ENCODE measurements at regions not wholly inside any gene's neighbourhood (a gene's known extent, or its start where the extent isn't known, plus 50 kb on each side); places are given as distances from the start of the nearest gene placed in this dataset.

DNA sequence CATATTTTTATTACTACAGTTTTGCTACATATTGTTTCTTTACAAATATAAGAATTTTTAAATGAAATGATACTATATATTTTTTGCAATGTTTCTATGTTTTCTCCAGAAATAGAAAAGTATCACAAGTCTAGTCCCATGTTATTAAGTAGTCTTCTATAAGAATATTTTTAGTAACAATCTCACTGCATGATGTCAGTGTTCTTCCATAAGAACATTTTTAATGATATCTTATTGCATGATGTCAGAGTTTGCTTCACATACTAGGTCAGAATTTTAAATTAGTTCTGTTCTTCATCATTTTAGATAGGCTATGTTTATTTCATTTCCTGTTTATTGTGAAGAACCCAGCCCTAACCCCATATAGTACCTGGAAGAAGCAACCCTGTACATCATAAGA is 265.3 kb upstream of the IL12A start:
- Histone ChIP-seq H3K27me3 (ENCODE audit: control insufficient read depth in 2 of 2, insufficient read depth in 1 of 2, low read length in 1 of 2) (no peaks in the 10 kb centered on the region), H3K27ac (ENCODE audit: low read depth in 1 of 2, low read length in 1 of 2) (no peak overlapping the region), H3K9me3 (ENCODE audit: control insufficient read depth in 2 of 2, insufficient read depth in 1 of 2, low read length in 1 of 2) (no peaks in the 10 kb centered on the region), H3K4me3 (ENCODE audit: low read length in 2 of 2) (no peak overlapping the region), H3K4me1 (ENCODE audit: control insufficient read depth in 2 of 2, insufficient read depth in 2 of 2, low read length in 2 of 2) (no peaks in the 10 kb centered on the region), H3K36me3 (ENCODE audit: control insufficient read depth in 2 of 2, insufficient read depth in 2 of 2, low read length in 1 of 2) (no peaks in the 10 kb centered on the region)
- no peak for DNase-seq (ENCODE audit: low read depth in 6 of 9, low spot score in 9 of 9)

DNA sequence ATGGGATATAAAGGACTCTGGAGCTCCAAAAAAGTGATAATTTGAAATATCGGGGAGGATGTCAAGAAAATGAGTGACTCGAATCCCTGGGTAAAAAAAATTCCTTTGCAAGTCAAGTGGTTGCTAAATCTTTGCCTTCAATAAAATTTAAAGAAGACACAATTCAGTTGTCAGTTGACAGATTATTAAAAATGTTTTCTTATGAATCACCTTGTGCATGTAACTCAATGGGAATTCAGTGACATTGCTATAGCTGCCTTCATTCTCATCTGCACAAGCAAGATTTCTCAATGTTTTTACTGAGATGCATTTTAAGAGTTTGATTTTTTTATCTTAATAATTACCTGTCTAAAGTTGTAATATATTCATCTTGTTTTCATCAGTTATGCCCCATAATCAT is 264.0 kb upstream of the IL12A start:
- Histone ChIP-seq H3K4me3 (ENCODE audit: low read length in 2 of 2) (no peak overlapping the region), H3K27ac (ENCODE audit: low read depth in 1 of 2, low read length in 1 of 2) (no peak overlapping the region), H3K27me3 (ENCODE audit: control insufficient read depth in 2 of 2, insufficient read depth in 1 of 2, low read length in 1 of 2) (no peaks in the 10 kb centered on the region), H3K36me3 (ENCODE audit: control insufficient read depth in 2 of 2, insufficient read depth in 2 of 2, low read length in 1 of 2) (no peaks in the 10 kb centered on the region), H3K9me3 (ENCODE audit: control insufficient read depth in 2 of 2, insufficient read depth in 1 of 2, low read length in 1 of 2) (no peaks in the 10 kb centered on the region), H3K4me1 (ENCODE audit: control insufficient read depth in 2 of 2, insufficient read depth in 2 of 2, low read length in 2 of 2) (no peaks in the 10 kb centered on the region)
- WGBS, result 94% methylated on average over 2 of the region's 2 CpGs
- no peak for DNase-seq (ENCODE audit: low read depth in 6 of 9, low spot score in 9 of 9)

DNA sequence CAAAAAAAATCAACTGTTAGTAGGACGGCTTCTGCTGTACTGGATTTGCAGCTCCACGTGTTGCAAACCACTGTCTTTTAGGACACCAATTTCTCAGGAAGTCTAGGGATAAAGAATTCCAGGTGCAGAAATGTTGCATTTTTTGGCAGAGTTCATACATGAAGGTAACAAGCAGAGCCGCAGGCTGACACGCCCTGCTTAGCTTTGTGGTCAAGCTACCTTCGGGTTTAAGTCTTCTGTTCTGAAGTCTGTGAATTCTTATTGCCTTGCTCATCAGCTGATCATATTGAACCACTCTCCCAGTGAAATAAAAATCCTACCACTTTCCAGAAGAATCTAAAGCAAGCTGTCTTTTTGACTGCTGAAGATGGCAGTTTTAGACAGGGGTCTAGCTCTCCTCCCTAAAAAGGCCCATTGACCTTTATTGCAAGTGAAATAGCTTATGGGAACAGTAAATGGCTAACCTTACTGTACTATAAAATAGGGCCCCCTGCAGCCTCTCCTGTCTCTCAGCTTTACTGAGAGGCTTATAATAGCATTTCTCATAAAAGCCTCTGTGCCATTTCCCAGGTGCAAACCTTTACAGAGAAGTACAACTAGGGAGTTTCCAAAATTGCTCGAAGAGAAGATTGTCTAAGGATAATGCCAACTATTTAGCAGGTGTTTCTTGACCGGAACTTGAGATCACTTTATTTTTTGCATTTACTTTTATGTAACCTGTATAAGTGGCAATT is 262.2 kb upstream of the IL12A start:
- Histone ChIP-seq H3K9me3 (ENCODE audit: control insufficient read depth in 2 of 2, insufficient read depth in 1 of 2, low read length in 1 of 2) (no peaks in the 10 kb centered on the region), H3K4me1 (ENCODE audit: control insufficient read depth in 2 of 2, insufficient read depth in 2 of 2, low read length in 2 of 2) (no peaks in the 10 kb centered on the region), H3K27ac (ENCODE audit: low read depth in 1 of 2, low read length in 1 of 2) (no peak overlapping the region), H3K36me3 (ENCODE audit: control insufficient read depth in 2 of 2, insufficient read depth in 2 of 2, low read length in 1 of 2) (no peaks in the 10 kb centered on the region), H3K27me3 (ENCODE audit: control insufficient read depth in 2 of 2, insufficient read depth in 1 of 2, low read length in 1 of 2) (no peaks in the 10 kb centered on the region), H3K4me3 (ENCODE audit: low read length in 2 of 2) (no peak overlapping the region)
- no peak for DNase-seq (ENCODE audit: low read depth in 6 of 9, low spot score in 9 of 9)
- WGBS, result 91% methylated on average over 7 of the region's 7 CpGs

GRCh38 chr3:159727506-159727905 is 261.1 kb upstream of the IL12A start:
- no peak for DNase-seq (ENCODE audit: low read depth in 6 of 9, low spot score in 9 of 9)
- Histone ChIP-seq H3K4me1 (ENCODE audit: control insufficient read depth in 2 of 2, insufficient read depth in 2 of 2, low read length in 2 of 2) (no peaks in the 10 kb centered on the region), H3K27ac (ENCODE audit: low read depth in 1 of 2, low read length in 1 of 2) (no peak overlapping the region), H3K27me3 (ENCODE audit: control insufficient read depth in 2 of 2, insufficient read depth in 1 of 2, low read length in 1 of 2) (no peaks in the 10 kb centered on the region), H3K36me3 (ENCODE audit: control insufficient read depth in 2 of 2, insufficient read depth in 2 of 2, low read length in 1 of 2) (no peaks in the 10 kb centered on the region), H3K9me3 (ENCODE audit: control insufficient read depth in 2 of 2, insufficient read depth in 1 of 2, low read length in 1 of 2) (no peaks in the 10 kb centered on the region), H3K4me3 (ENCODE audit: low read length in 2 of 2) (no peak overlapping the region)

DNA sequence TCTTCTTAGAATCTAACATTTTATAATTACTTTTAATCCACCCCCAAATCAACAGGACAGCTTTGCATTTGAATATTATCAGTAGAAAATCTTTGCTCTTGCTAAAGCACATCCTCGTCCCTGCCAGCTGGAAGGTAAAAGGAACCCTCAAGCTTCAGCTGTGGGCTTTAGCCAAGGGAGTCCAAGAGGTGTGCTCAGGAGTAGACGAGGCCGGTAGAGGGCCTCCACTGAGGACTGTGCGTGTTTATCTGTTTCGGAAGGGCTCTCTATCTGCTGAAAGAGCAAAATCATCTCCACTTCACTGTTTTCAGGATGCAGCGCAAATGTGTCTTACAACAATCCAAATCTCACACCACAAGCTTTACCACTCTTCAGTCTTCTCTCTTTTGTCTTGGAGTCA is 257.4 kb upstream of the IL12A start:
- no peaks in the 10 kb centered on the region for H3K27me3 ChIP-seq (ENCODE audit: control insufficient read depth in 2 of 2, insufficient read depth in 1 of 2, low read length in 1 of 2)
- H3K4me1 ChIP-seq (ENCODE audit: control insufficient read depth in 2 of 2, insufficient read depth in 2 of 2, low read length in 2 of 2), result no peaks in the 10 kb centered on the region
- no peaks in the 10 kb centered on the region for H3K36me3 ChIP-seq (ENCODE audit: control insufficient read depth in 2 of 2, insufficient read depth in 2 of 2, low read length in 1 of 2)
- H3K4me3 ChIP-seq (ENCODE audit: low read length in 2 of 2), result no peak overlapping the region
- WGBS, result 90% methylated on average over 6 of the region's 6 CpGs
- H3K27ac ChIP-seq (ENCODE audit: low read depth in 1 of 2, low read length in 1 of 2), result no peak overlapping the region
- no peak for DNase-seq (ENCODE audit: low read depth in 6 of 9, low spot score in 9 of 9)
- H3K9me3 ChIP-seq (ENCODE audit: control insufficient read depth in 2 of 2, insufficient read depth in 1 of 2, low read length in 1 of 2), result no peaks in the 10 kb centered on the region

GRCh38 chr3:159732172-159733111 is 256.2 kb upstream of the IL12A start:
- Histone ChIP-seq H3K4me3 (ENCODE audit: low read length in 2 of 2) (no peak overlapping the region), H3K27me3 (ENCODE audit: control insufficient read depth in 2 of 2, insufficient read depth in 1 of 2, low read length in 1 of 2) (no peaks in the 10 kb centered on the region), H3K9me3 (ENCODE audit: control insufficient read depth in 2 of 2, insufficient read depth in 1 of 2, low read length in 1 of 2) (no peaks in the 10 kb centered on the region), H3K4me1 (ENCODE audit: control insufficient read depth in 2 of 2, insufficient read depth in 2 of 2, low read length in 2 of 2) (no peaks in the 10 kb centered on the region), H3K36me3 (ENCODE audit: control insufficient read depth in 2 of 2, insufficient read depth in 2 of 2, low read length in 1 of 2) (no peaks in the 10 kb centered on the region), H3K27ac (ENCODE audit: low read depth in 1 of 2, low read length in 1 of 2) (no peak overlapping the region)
- DNase-seq (ENCODE audit: low read depth in 6 of 9, low spot score in 9 of 9), result no peak
- WGBS, result 37% methylated on average over 6 of the region's 6 CpGs

DNA sequence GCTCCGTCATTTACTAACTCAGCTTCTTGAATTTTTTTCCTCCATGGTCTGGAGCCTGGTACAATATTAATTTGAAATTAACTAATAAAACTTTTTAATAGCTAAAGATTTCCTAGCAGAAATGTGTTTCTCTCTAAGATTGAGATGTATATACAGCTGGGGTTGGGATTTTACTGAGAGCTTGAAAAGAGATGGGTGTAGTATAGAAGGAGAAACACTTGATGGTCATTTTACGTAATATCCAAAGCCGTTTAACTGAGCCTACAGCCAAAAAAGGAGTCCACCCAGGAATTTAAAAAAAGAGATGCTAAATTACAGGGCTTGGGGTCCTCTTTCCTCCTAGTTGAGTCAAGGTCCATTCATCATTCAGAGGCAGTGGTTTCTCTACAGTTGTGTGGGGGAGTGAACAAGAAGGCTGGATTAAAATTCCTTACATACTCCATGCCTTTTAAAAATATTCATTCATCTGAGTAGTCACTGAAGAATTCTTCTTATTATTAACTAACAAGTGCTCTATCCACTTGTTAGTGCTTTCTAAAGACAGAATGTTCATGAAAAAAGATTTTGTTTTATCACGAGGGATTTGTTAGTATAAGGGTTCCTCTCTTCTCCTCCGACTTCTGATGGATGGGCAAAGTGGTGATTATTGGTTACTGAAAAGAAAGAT is 255.3 kb upstream of the IL12A start:
- H3K4me3 ChIP-seq (ENCODE audit: low read length in 2 of 2), result no peak overlapping the region
- no peaks in the 10 kb centered on the region for H3K36me3 ChIP-seq (ENCODE audit: control insufficient read depth in 2 of 2, insufficient read depth in 2 of 2, low read length in 1 of 2)
- H3K9me3 ChIP-seq (ENCODE audit: control insufficient read depth in 2 of 2, insufficient read depth in 1 of 2, low read length in 1 of 2), result no peaks in the 10 kb centered on the region
- H3K27me3 ChIP-seq (ENCODE audit: control insufficient read depth in 2 of 2, insufficient read depth in 1 of 2, low read length in 1 of 2), result no peaks in the 10 kb centered on the region
- WGBS, result 95% methylated on average over 5 of the region's 5 CpGs
- no peak overlapping the region for H3K27ac ChIP-seq (ENCODE audit: low read depth in 1 of 2, low read length in 1 of 2)
- no peaks in the 10 kb centered on the region for H3K4me1 ChIP-seq (ENCODE audit: control insufficient read depth in 2 of 2, insufficient read depth in 2 of 2, low read length in 2 of 2)
- DNase-seq (ENCODE audit: low read depth in 6 of 9, low spot score in 9 of 9), result no peak

DNA sequence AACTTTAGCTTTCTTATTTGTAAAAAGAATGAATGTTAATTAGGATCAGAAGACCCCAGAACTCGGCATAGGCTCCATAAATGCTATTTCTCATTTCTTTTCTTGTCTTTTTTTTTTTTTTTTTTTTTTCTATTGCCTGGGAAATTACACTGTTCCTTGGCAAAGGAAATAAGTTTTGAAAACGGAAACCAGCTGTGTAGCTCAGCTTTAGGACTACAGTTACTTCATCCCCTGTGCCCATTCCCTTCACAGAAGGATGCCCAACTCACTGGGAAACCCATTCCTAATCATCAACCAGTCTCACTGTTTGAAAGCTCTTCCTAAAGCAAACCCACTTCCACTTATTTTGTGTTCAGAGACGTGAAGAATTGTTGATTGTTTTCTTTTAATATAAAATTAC is 254.0 kb upstream of the IL12A start:
- no peaks in the 10 kb centered on the region for H3K36me3 ChIP-seq (ENCODE audit: control insufficient read depth in 2 of 2, insufficient read depth in 2 of 2, low read length in 1 of 2)
- no peak overlapping the region for H3K4me3 ChIP-seq (ENCODE audit: low read length in 2 of 2)
- H3K27ac ChIP-seq (ENCODE audit: low read depth in 1 of 2, low read length in 1 of 2), result no peak overlapping the region
- DNase-seq (ENCODE audit: low read depth in 6 of 9, low spot score in 9 of 9), result no peak
- no peaks in the 10 kb centered on the region for H3K4me1 ChIP-seq (ENCODE audit: control insufficient read depth in 2 of 2, insufficient read depth in 2 of 2, low read length in 2 of 2)
- WGBS, result 85% methylated on average over 3 of the region's 3 CpGs
- H3K27me3 ChIP-seq (ENCODE audit: control insufficient read depth in 2 of 2, insufficient read depth in 1 of 2, low read length in 1 of 2), result no peaks in the 10 kb centered on the region
- no peaks in the 10 kb centered on the region for H3K9me3 ChIP-seq (ENCODE audit: control insufficient read depth in 2 of 2, insufficient read depth in 1 of 2, low read length in 1 of 2)

- H3K27ac ChIP-seq (ENCODE audit: low read depth in 1 of 2, low read length in 1 of 2), result no peak overlapping the region
- no peaks in the 10 kb centered on the region for H3K4me1 ChIP-seq (ENCODE audit: control insufficient read depth in 2 of 2, insufficient read depth in 2 of 2, low read length in 2 of 2)
- no peaks in the 10 kb centered on the region for H3K36me3 ChIP-seq (ENCODE audit: control insufficient read depth in 2 of 2, insufficient read depth in 2 of 2, low read length in 1 of 2)
- DNase-seq (ENCODE audit: low read depth in 6 of 9, low spot score in 9 of 9), result no peak
- WGBS, result 97% methylated on average over 1 of the region's 1 CpG
- no peaks in the 10 kb centered on the region for H3K27me3 ChIP-seq (ENCODE audit: control insufficient read depth in 2 of 2, insufficient read depth in 1 of 2, low read length in 1 of 2)
- no peak overlapping the region for H3K4me3 ChIP-seq (ENCODE audit: low read length in 2 of 2)
- H3K9me3 ChIP-seq (ENCODE audit: control insufficient read depth in 2 of 2, insufficient read depth in 1 of 2, low read length in 1 of 2), result no peaks in the 10 kb centered on the region
Measured at GRCh38 chr3:159739166-159739565, 249.5 kb upstream of the IL12A start.

Data from thymus (tissue), 11 donors.